ENCODE measurements at regions not wholly inside any gene's neighbourhood (a gene's known extent, or its start where the extent isn't known, plus 50 kb on each side); places are given as distances from the start of the nearest gene placed in this dataset.

DNA sequence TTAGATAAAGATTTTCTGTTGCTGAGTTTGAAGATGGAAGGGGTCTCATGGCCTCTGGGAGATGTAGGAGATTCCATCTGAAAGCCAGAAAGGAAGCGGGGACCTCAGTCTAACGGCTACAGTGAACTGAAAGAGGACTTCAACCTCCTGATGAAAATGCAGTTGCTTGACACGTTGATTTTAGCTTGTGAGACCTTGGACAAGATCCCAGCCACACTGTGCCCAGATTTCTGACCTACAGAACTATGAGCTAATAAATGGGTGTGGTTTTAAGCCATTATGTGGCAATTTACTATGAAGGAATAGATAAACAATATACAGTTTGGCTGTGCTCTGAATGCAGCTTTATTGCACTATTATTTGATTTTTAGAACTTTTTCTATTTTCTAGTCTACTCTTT lies 342.3 kb upstream of the SEMA3D start:
- TF ChIP-seq, protein P1, sequence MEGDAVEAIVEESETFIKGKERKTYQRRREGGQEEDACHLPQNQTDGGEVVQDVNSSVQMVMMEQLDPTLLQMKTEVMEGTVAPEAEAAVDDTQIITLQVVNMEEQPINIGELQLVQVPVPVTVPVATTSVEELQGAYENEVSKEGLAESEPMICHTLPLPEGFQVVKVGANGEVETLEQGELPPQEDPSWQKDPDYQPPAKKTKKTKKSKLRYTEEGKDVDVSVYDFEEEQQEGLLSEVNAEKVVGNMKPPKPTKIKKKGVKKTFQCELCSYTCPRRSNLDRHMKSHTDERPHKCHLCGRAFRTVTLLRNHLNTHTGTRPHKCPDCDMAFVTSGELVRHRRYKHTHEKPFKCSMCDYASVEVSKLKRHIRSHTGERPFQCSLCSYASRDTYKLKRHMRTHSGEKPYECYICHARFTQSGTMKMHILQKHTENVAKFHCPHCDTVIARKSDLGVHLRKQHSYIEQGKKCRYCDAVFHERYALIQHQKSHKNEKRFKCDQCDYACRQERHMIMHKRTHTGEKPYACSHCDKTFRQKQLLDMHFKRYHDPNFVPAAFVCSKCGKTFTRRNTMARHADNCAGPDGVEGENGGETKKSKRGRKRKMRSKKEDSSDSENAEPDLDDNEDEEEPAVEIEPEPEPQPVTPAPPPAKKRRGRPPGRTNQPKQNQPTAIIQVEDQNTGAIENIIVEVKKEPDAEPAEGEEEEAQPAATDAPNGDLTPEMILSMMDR (IDR thresholded peaks at IDR 0.05): no peak
- TF ChIP-seq POLR2A (IDR thresholded peaks at IDR 0.05): no peak

Measured in esophagus squamous epithelium (tissue), 4 donors.